ENCODE measurements at regions not wholly inside any gene's neighbourhood (a gene's known extent, or its start where the extent isn't known, plus 50 kb on each side); places are given as distances from the start of the nearest gene placed in this dataset.

DNA sequence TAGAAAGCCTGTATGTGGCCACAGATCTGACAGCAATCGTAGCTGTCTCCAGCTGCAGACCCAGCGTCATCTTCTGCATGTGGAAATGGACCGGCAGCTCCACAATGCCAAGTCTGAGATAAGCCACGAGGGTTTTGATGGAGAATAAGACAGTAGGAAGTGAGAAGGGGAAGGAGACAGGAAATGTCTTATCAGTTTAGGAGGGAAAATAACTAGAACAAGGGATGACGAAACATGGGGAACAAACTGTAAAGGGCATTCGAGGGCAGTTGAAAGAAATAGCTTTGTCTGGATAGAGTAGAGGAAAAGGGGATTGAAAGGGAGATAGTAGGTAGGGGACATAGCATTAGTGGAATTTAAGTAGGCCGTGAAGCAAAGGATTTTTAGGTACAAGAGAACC is 74.0 kb upstream of the CTTNBP2NL start:
- Histone ChIP-seq H4K20me1 (ENCODE audit: insufficient read depth) (no peaks in the 10 kb centered on the region), H3K9me2 (ENCODE audit: insufficient read depth, low read length) (no peaks in the 10 kb centered on the region), H3K27me3 (ENCODE audit: insufficient read depth, low read depth, low read length) (no peaks in the 10 kb centered on the region), H3K9me3 (ENCODE audit: low read length) (no peaks in the 10 kb centered on the region), H3K9ac (ENCODE audit: low read length) (no peak overlapping the region), H3K27ac (ENCODE audit: low read length) (no peak overlapping the region), H3K4me2 (ENCODE audit: low read length) (no peak overlapping the region), H3K36me3 (ENCODE audit: insufficient read depth, low read length) (no peaks in the 10 kb centered on the region), H2AFZ (ENCODE audit: low read depth, low read length) (no peak overlapping the region), H3K4me3 (ENCODE audit: low read length) (no peak overlapping the region), H3K79me2 (replicated peaks; ENCODE audit: insufficient read depth, low read length) (no peaks in the 10 kb centered on the region), H3F3A (ENCODE audit: insufficient read depth, low read length, poor library complexity, severe bottlenecking) (no peaks in the 10 kb centered on the region)
- no peak for TF ChIP-seq TAF1 (IDR thresholded peaks at IDR 0.05; ENCODE audit: low read depth)
- TF ChIP-seq, protein P1, sequence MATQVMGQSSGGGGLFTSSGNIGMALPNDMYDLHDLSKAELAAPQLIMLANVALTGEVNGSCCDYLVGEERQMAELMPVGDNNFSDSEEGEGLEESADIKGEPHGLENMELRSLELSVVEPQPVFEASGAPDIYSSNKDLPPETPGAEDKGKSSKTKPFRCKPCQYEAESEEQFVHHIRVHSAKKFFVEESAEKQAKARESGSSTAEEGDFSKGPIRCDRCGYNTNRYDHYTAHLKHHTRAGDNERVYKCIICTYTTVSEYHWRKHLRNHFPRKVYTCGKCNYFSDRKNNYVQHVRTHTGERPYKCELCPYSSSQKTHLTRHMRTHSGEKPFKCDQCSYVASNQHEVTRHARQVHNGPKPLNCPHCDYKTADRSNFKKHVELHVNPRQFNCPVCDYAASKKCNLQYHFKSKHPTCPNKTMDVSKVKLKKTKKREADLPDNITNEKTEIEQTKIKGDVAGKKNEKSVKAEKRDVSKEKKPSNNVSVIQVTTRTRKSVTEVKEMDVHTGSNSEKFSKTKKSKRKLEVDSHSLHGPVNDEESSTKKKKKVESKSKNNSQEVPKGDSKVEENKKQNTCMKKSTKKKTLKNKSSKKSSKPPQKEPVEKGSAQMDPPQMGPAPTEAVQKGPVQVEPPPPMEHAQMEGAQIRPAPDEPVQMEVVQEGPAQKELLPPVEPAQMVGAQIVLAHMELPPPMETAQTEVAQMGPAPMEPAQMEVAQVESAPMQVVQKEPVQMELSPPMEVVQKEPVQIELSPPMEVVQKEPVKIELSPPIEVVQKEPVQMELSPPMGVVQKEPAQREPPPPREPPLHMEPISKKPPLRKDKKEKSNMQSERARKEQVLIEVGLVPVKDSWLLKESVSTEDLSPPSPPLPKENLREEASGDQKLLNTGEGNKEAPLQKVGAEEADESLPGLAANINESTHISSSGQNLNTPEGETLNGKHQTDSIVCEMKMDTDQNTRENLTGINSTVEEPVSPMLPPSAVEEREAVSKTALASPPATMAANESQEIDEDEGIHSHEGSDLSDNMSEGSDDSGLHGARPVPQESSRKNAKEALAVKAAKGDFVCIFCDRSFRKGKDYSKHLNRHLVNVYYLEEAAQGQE (IDR thresholded peaks at IDR 0.05; ENCODE audit: borderline replicate concordance): no peak
- no peak for TF ChIP-seq EP300 (conservative IDR thresholded peaks at IDR 0.05; ENCODE audit: poor library complexity, severe bottlenecking)
- TF ChIP-seq POLR2AphosphoS5 (IDR thresholded peaks at IDR 0.05): no peak
- TF ChIP-seq MXI1 (conservative IDR thresholded peaks at IDR 0.05; ENCODE audit: poor library complexity, severe bottlenecking): no peak
- TF ChIP-seq EZH2 (IDR thresholded peaks at IDR 0.05; ENCODE audit: borderline replicate concordance, insufficient read depth, low read length, poor library complexity, severe bottlenecking): no peak
- TF ChIP-seq, protein P2, sequence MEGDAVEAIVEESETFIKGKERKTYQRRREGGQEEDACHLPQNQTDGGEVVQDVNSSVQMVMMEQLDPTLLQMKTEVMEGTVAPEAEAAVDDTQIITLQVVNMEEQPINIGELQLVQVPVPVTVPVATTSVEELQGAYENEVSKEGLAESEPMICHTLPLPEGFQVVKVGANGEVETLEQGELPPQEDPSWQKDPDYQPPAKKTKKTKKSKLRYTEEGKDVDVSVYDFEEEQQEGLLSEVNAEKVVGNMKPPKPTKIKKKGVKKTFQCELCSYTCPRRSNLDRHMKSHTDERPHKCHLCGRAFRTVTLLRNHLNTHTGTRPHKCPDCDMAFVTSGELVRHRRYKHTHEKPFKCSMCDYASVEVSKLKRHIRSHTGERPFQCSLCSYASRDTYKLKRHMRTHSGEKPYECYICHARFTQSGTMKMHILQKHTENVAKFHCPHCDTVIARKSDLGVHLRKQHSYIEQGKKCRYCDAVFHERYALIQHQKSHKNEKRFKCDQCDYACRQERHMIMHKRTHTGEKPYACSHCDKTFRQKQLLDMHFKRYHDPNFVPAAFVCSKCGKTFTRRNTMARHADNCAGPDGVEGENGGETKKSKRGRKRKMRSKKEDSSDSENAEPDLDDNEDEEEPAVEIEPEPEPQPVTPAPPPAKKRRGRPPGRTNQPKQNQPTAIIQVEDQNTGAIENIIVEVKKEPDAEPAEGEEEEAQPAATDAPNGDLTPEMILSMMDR (IDR thresholded peaks at IDR 0.05; ENCODE audit: poor library complexity, severe bottlenecking): no peak
- no peak for TF ChIP-seq RAD21 (conservative IDR thresholded peaks at IDR 0.05)
- TF ChIP-seq SMC3 (conservative IDR thresholded peaks at IDR 0.05; ENCODE audit: poor library complexity): no peak

DNA sequence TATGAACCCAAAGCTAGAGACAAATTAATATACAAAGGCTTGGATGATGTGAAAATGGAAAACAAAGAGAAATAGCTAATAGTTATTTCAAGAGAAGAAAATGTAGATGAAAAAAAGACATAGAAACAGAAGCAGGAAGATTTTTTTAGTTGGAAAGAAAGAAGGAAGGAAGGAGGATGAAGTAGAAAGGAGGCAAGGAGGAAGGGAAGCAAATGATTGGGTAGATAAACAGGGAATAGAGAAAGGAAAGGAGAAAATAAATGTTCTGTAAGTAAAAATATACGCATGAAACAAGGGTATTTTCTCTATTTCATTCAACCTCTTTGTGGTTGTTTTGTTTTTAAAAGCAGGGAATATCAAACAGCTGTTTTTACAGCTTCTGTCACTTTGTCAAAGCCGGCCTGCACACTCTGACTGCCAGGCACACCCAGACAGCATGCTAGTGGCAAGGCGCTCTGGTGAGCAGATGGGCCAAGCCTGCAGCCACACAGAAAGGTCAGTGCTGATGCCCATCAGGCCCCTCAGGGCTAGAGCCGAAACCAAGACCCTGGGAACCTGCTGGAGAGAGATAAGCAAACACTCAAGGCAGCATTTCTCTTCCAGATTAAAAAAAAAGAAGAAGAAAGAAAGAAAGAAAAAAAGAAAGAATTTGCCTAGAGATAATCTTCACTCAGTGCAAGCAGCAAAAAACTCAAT is 72.9 kb upstream of the CTTNBP2NL start:
- Histone ChIP-seq H3K27ac (ENCODE audit: low read length) (no peak overlapping the region), H3K9me3 (ENCODE audit: low read length) (no peaks in the 10 kb centered on the region), H4K20me1 (ENCODE audit: insufficient read depth) (no peaks in the 10 kb centered on the region), H3K4me2 (ENCODE audit: low read length) (no peak overlapping the region), H3K79me2 (replicated peaks; ENCODE audit: insufficient read depth, low read length) (no peaks in the 10 kb centered on the region), H3K9me2 (ENCODE audit: insufficient read depth, low read length) (no peaks in the 10 kb centered on the region), H3K4me3 (ENCODE audit: low read length) (no peak overlapping the region), H3K9ac (ENCODE audit: low read length) (no peak overlapping the region), H3F3A (ENCODE audit: insufficient read depth, low read length, poor library complexity, severe bottlenecking) (no peaks in the 10 kb centered on the region), H3K36me3 (ENCODE audit: insufficient read depth, low read length) (no peaks in the 10 kb centered on the region), H2AFZ (ENCODE audit: low read depth, low read length) (no peak overlapping the region), H3K27me3 (ENCODE audit: insufficient read depth, low read depth, low read length) (no peaks in the 10 kb centered on the region)
- TF ChIP-seq POLR2AphosphoS5 (IDR thresholded peaks at IDR 0.05) (no peak), MXI1 (conservative IDR thresholded peaks at IDR 0.05; ENCODE audit: poor library complexity, severe bottlenecking) (no peak), EP300 (conservative IDR thresholded peaks at IDR 0.05; ENCODE audit: poor library complexity, severe bottlenecking) (no peak), EZH2 (IDR thresholded peaks at IDR 0.05; ENCODE audit: borderline replicate concordance, insufficient read depth, low read length, poor library complexity, severe bottlenecking) (no peak), SMC3 (conservative IDR thresholded peaks at IDR 0.05; ENCODE audit: poor library complexity) (no peak), TAF1 (IDR thresholded peaks at IDR 0.05; ENCODE audit: low read depth) (no peak), RAD21 (conservative IDR thresholded peaks at IDR 0.05) (no peak)
- TF ChIP-seq, protein P1 (IDR thresholded peaks at IDR 0.05; ENCODE audit: borderline replicate concordance): no peak
- TF ChIP-seq, protein P2 (IDR thresholded peaks at IDR 0.05; ENCODE audit: poor library complexity, severe bottlenecking): no peak
